GM06990 (cell line): ENCODE measurements at regions not wholly inside any gene's neighbourhood (a gene's known extent, or its start where the extent isn't known, plus 50 kb on each side); places are given as distances from the start of the nearest gene placed in this dataset.

Experiments
- DNase-seq: peaks from one replicate; pipeline ENCODE4 v3.0.0-alpha.2; 2011; ENCODE audit not compliant: insufficient read length; ENCODE audit errors: extremely low read depth
- H3K27me3 ChIP-seq: replicated peaks from 2 replicates; pipeline ENCODE4 v1.6.0; 2011; ENCODE audit warnings: low read length; ENCODE audit not compliant: control insufficient read depth, insufficient read depth
- H3K36me3 ChIP-seq: 2 replicates; pipeline ENCODE4 v1.5.1; 2011; ENCODE audit warnings: low read length; ENCODE audit not compliant: control insufficient read depth, insufficient read depth
- H3K4me3 ChIP-seq: replicated peaks from 2 replicates; pipeline ENCODE4 v1.5.1; 2011; ENCODE audit warnings: low read depth, mild to moderate bottlenecking, control low read depth, low read length
- TF ChIP-seq, protein P1 (sequence below): IDR thresholded peaks from 2 replicates; pipeline ENCODE4 v1.5.1; 2011; ENCODE audit warnings: low read length, control low read depth, mild to moderate bottlenecking, inconsistent platforms; ENCODE audit not compliant: insufficient read depth, poor library complexity, severe bottlenecking

DNA sequence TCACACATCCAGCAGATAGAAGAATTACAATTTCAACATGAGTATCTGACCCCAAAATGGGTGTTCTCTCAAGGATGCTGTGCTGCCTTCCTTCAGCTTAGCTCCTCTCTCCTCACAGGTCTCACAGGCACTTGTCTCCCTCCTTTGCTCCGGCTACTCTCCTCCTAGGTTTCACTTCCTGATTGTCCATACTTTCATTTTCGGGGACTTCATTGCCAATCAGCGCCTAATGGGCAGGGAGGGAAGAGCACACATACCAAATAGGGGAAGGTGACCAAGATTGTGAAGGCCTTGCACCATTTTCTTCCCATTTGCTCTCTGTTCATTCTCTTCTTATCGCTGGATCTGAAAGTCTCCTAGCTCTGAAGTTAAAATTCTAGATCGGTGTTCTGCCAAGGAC, 125.4 kb upstream of the EOLA2 start:
- TF ChIP-seq, protein P1, sequence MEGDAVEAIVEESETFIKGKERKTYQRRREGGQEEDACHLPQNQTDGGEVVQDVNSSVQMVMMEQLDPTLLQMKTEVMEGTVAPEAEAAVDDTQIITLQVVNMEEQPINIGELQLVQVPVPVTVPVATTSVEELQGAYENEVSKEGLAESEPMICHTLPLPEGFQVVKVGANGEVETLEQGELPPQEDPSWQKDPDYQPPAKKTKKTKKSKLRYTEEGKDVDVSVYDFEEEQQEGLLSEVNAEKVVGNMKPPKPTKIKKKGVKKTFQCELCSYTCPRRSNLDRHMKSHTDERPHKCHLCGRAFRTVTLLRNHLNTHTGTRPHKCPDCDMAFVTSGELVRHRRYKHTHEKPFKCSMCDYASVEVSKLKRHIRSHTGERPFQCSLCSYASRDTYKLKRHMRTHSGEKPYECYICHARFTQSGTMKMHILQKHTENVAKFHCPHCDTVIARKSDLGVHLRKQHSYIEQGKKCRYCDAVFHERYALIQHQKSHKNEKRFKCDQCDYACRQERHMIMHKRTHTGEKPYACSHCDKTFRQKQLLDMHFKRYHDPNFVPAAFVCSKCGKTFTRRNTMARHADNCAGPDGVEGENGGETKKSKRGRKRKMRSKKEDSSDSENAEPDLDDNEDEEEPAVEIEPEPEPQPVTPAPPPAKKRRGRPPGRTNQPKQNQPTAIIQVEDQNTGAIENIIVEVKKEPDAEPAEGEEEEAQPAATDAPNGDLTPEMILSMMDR, result no peak
- H3K36me3 ChIP-seq, result no peaks in the 10 kb centered on the region
- no peaks in the 10 kb centered on the region for H3K27me3 ChIP-seq
- no peak overlapping the region for H3K4me3 ChIP-seq
- DNase-seq, result no peak

DNA sequence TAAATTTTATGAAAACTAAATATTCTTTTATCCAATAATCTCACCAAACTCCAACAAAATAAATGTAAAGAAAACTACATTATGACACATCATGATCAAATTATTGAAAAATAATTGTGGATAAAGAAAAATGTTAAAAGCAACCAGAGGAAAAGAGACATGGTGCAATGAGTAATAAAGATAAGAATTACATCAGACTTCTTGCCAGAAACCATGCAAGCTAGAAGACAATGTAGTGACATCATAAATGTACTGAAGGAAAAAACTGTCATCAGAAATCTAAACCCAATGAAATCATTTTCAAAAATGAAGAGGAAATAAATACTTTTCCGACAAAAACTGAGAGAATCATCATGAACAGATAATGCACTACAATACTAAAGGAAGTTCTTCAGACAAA, 135.9 kb upstream of the EOLA2 start:
- no peak for DNase-seq
- no peaks in the 10 kb centered on the region for H3K36me3 ChIP-seq
- TF ChIP-seq, protein P1, result no peak
- no peaks in the 10 kb centered on the region for H3K27me3 ChIP-seq
- no peak overlapping the region for H3K4me3 ChIP-seq

DNA sequence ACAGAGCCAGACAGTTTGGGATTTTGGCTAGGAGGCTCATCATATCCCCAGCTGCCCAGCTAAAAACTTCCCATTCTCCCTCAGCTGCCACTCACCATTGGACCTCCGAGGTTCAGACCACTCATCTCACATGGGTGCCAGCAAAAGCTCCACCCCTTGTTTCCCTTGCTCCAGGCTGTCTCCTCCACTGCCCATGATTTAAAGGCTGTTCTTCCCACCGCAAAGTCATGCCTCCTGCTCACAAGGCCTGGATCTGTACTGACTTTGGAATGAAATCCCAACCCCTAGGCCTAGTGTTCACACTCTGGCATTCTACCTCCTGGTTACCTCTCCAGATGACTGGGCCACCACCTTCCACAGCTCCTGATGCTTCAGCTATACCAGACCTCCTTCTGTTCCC, 142.2 kb upstream of the EOLA2 start:
- Histone ChIP-seq H3K36me3 (no peaks in the 10 kb centered on the region), H3K27me3 (no peaks in the 10 kb centered on the region), H3K4me3 (no peak overlapping the region)
- TF ChIP-seq, protein P1, result no peak
- no peak for DNase-seq

DNA sequence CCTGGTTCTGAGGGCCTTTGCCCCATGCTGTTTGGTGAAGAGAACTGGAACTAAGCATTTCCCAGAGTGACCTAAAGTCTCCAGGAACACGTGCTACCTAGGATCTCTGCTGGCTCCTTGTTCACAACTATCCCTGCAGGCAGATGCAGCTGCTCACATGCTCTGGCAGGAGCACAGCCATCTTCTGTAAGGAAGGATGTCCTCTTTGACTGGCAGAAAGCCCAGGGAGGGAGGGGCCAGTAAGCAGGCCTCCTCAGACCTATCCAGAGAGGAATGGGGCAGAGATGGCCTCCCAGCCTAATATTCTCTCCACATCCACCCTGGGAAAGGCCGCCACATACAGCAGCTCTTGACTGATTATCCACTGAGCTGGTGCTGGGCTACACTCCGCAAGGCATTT, 142.8 kb upstream of the EOLA2 start:
- TF ChIP-seq, protein P1, result no peak
- Histone ChIP-seq H3K4me3 (no peak overlapping the region), H3K27me3 (no peaks in the 10 kb centered on the region), H3K36me3 (no peaks in the 10 kb centered on the region)
- no peak for DNase-seq

DNA sequence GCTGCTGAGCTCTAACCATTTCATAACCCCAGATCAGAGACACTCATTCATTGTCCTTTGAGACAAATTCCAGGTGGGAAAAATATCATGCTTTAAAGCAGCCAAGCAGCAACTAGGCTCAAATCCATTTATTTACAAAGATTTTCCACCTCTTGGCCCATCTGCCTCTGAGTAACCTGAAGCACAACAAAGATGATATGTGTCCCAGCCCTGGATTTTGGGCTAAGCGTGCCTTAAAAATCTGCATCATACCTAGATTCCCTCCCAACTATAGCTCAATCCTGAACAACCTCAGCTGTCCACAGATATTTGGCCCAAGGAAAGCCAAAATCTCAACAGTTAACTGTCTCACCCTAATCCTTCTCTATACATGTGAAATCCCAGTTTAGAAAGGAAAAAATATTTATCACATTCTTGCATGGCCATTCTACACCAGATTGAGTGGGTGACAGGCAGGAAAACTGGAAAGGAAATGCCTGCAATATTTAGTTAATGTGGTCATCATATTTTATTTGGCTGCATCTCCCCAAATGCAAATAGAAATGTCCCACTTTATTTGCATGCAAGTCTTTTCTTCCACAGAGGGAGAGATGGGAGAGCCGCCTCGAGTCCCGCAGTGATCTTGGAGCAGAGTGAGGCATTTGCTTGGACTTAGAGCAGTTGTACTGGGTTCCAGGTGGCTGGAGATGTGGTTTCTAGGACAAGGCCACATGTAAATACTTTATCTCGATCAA, 146.4 kb upstream of the EOLA2 start:
- no peak for DNase-seq
- TF ChIP-seq, protein P1, result no peak
- Histone ChIP-seq H3K4me3 (no peak overlapping the region), H3K36me3 (no peaks in the 10 kb centered on the region), H3K27me3 (no peaks in the 10 kb centered on the region)

DNA sequence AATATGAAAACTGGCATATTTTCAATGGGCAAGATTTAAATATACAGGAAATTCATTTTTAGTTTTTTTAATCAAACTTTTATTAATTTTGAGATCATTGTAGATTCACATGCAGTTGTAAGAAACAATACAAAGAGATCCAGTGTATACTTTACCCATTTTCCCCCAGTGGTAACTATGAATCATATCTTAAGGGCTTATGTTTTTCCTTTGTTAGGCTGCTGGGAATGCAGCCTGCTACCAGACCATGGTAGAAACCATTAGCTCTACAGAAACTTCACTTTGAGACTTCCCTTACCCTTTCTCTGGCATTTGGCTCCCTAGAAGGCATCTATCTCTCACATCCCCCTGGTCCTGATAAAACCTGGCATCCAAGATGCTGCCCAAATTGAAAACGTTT, 147.6 kb upstream of the EOLA2 start:
- DNase-seq, result no peak
- H3K27me3 ChIP-seq, result no peaks in the 10 kb centered on the region
- H3K4me3 ChIP-seq, result no peak overlapping the region
- no peaks in the 10 kb centered on the region for H3K36me3 ChIP-seq
- TF ChIP-seq, protein P1, result no peak
